ENCODE measurements at regions not wholly inside any gene's neighbourhood (a gene's known extent, or its start where the extent isn't known, plus 50 kb on each side); places are given as distances from the start of the nearest gene placed in this dataset.
A peak's percentile ranks its signal among the peaks of the same experiment; 100 is the strongest.
"Not testable (repeated sequence)": the region's sequence is repeated elsewhere in the genome, so short reads cannot be mapped to it uniquely, and the experiment has no call there.

DNA sequence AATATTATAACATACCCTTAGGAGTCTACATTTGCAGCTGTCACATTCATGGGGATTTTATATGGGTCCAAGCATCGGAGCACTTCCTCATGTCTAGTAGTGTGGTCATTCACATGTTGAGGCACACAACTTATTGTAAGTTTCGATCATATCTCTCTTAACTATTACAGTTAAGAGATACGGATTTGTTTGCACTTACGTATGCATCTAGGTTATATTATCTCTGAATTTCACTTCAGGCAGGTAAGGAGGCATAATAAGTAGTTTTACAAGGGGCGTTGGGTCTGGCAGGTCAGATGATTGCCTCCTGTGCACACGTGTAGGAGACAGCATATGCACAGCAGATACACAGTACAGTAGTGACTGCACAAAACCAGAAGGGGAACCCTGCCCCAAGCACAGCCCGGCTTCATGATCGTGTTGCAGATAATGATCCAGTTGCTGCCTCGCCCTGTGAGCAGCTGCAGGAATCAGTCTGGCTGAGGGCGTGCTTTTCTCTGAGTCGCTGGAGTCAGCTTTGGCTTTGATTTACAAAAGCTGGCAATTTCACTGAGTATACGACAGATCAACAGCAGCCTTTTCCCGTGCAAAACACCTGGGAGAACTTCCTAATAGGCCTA is 302.9 kb upstream of the GATB start:
- peaks cover 12% of the 10 kb centered on the region for H3K27me3 Mint-ChIP-seq (ENCODE audit: low read depth)
- no peaks in the 10 kb centered on the region for H3K36me3 Mint-ChIP-seq (ENCODE audit: low read depth)

DNA sequence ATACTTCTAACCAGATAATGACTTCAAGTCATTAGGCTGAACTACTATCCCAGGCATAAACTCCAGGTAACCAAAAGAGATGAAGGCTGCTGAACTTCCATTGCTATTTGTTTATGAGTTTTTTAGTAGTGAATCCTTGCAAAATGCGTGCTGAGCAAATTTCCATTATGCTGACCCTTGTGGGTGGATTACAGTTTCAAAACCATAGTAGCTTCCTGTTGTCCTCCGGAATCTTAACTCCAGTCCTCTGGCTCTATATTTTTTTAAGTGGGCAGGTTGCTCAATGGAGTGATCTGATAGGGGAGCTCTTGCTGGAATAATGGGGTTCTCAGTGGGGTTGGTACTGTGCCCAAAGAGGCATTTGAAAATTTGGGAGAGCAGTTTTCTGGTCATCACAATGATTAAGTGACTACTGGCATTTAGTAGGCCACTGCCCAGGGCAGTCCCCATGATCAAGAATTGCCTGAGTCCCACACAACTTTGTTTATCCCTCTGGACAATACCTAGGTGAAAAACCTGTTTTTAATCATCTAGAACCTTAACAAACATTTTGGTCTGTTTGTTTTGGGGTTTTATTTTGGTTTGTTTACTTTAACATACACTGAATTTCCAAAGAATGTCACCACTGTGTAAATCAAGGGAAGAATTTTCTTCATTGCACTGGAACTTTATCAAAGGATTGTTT is 302.3 kb upstream of the GATB start:
- no peak overlapping the region for H3K4me3 Mint-ChIP-seq
- peaks cover 10% of the 10 kb centered on the region for H3K27me3 Mint-ChIP-seq (ENCODE audit: low read depth)
- no peaks in the 10 kb centered on the region for H3K36me3 Mint-ChIP-seq (ENCODE audit: low read depth)
- peaks cover 38% of the 10 kb centered on the region for H3K4me1 Mint-ChIP-seq
- TF ChIP-seq CTCF (IDR thresholded peaks at IDR 0.05; ENCODE audit: unreplicated experiment in 3 of 3) = no peak
- H3K9me3 Mint-ChIP-seq = peaks cover 15% of the 10 kb centered on the region
- peak overlapping the region in 1 of 3 experiments; percentile 28 for H3K27ac Mint-ChIP-seq

More for the DNA sequence above, 302.9 kb upstream of the GATB start:
- Mint-ChIP-seq H3K4me3 (peak overlapping the region in 2 of 3 experiments; percentile 15 to 21), H3K27ac (peak overlapping the region; percentile 28 to 74 (median 63)), H3K4me1 (peaks cover 38% of the 10 kb centered on the region), H3K9me3 (peaks cover 10% of the 10 kb centered on the region)
- TF ChIP-seq CTCF (IDR thresholded peaks at IDR 0.05; ENCODE audit: unreplicated experiment in 3 of 3) = peak in 2 of 3 experiments; percentile 10 to 13

GRCh38 chr4:152054731-152055130 is 293.9 kb upstream of the GATB start:
- Mint-ChIP-seq H3K36me3 (ENCODE audit: low read depth) (peaks cover 4% of the 10 kb centered on the region), H3K4me1 (peaks cover 17% of the 10 kb centered on the region), H3K27me3 (ENCODE audit: low read depth) (peaks cover 22% of the 10 kb centered on the region), H3K9me3 (peaks cover 30% of the 10 kb centered on the region), H3K4me3 (no peak overlapping the region), H3K27ac (no peak overlapping the region)
- no peak for TF ChIP-seq CTCF (IDR thresholded peaks at IDR 0.05; ENCODE audit: unreplicated experiment in 3 of 3)

DNA sequence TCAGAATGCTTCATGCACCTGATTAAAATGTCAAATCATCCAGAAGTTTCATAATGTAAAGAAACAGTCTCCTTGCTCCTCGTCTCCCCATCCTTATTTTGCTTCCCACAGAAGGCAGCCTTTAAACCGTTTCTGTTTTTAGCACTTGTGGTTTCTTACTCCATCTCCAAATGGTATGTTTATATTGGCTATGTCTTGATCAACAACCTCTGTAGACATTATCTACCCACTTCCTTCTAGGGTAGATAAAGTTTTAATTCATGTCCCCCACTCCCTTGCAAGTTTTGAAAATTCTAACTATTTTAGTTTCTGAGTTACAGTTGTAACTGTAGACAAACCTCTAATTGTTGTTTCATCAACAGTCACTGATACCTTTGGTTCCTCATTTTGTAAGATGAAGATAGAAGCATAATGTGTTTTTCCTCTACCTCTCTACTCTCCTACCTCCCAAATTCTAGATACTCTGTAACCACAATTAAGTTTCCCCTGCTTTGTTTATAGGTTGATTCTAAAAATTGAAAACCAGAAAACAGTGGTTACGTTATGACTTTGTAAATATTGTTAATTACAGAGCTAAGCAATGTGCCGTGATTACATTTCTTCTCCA is 291.7 kb upstream of the GATB start:
- no peak overlapping the region for H3K27ac Mint-ChIP-seq
- H3K9me3 Mint-ChIP-seq = peaks cover 13% of the 10 kb centered on the region
- H3K4me3 Mint-ChIP-seq = no peak overlapping the region
- peaks cover 34% of the 10 kb centered on the region for H3K27me3 Mint-ChIP-seq (ENCODE audit: low read depth)
- TF ChIP-seq CTCF (IDR thresholded peaks at IDR 0.05; ENCODE audit: unreplicated experiment in 3 of 3) = no peak
- peaks cover 13% of the 10 kb centered on the region for H3K4me1 Mint-ChIP-seq
- peaks cover 4% of the 10 kb centered on the region for H3K36me3 Mint-ChIP-seq (ENCODE audit: low read depth)

DNA sequence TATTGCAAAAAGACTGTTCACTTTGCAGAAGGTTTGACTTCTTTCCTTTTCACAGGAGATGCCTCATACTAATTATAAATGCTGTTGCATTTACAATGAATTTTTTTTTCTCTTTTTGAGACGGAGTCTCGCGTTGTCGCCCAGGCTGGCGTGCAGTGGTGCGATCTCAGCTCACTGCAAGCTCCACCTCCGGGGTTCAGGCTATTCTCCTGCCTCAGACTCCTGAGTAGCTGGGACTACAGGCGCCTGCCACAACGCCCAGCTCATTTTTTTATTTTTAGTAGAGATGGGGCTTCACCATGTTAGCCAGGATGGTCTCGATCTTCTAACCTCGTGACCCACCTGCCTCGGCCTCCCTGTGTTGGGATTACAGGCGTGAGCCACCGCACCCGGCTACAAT is 290.5 kb upstream of the GATB start:
- Mint-ChIP-seq H3K27me3 (ENCODE audit: low read depth) (peaks cover 35% of the 10 kb centered on the region), H3K4me1 (peaks cover 21% of the 10 kb centered on the region)
- not testable (repeated sequence) for H3K9me3 Mint-ChIP-seq; H3K36me3 Mint-ChIP-seq (ENCODE audit: low read depth); H3K27ac Mint-ChIP-seq; H3K4me3 Mint-ChIP-seq

DNA sequence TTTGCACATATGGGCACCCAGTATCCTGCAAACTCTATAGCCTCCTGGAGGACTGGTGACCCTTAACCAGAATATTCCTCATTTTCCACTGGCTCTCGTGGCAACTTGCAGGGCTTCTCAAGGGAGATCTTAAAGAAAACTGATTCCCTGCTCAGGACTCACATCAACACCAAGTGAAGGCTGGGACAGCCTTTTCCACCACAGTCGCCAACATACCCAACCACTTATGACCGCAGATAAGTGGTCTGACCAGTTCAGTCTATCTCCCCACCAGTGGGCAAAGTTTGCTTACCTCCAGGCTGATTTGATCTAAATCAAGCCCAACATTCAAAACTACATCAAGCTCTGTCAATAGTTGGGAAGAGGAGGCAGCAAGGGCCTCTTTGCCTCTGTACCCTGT is 289.3 kb upstream of the GATB start:
- peaks cover 40% of the 10 kb centered on the region for H3K27me3 Mint-ChIP-seq (ENCODE audit: low read depth)
- H3K36me3 Mint-ChIP-seq (ENCODE audit: low read depth) = no peaks in the 10 kb centered on the region
- H3K9me3 Mint-ChIP-seq = no peaks in the 10 kb centered on the region
- H3K27ac Mint-ChIP-seq = no peak overlapping the region
- H3K4me3 Mint-ChIP-seq = no peak overlapping the region
- peaks cover 25% of the 10 kb centered on the region for H3K4me1 Mint-ChIP-seq
- TF ChIP-seq CTCF (IDR thresholded peaks at IDR 0.05; ENCODE audit: unreplicated experiment in 3 of 3) = no peak

Data from nephron (organoid).